Prostate gland (tissue), 2 donors: ENCODE measurements at regions not wholly inside any gene's neighbourhood (a gene's known extent, or its start where the extent isn't known, plus 50 kb on each side); places are given as distances from the start of the nearest gene placed in this dataset.

Experiments used
- DNase-seq: peaks from one replicate; pipeline ENCODE4 v3.0.0-alpha.2; 2019; ENCODE audit warnings: low spot score
- H3K27ac ChIP-seq, 2 donors: fragments of 200-600 bp; sonication (generic); 2 replicates each; pipeline ENCODE4 v1.5.1; 2017 to 2019
- H3K27me3 ChIP-seq: fragments of 200-600 bp; sonication (generic); replicated peaks from 2 replicates; pipeline ENCODE4 v1.5.1; 2019; ENCODE audit not compliant: insufficient read depth
- H3K36me3 ChIP-seq, 2 donors: fragments of 200-600 bp; sonication (generic); 1 replicate in 1 of 2; 2 replicates in 1 of 2; pipeline versions ENCODE4 v1.5.1 to v1.8.1; 2017 to 2019
- H3K4me1 ChIP-seq: fragments of 200-600 bp; sonication (generic); replicated peaks from 2 replicates; pipeline ENCODE4 v1.5.1; 2019
- H3K4me3 ChIP-seq, 2 donors: fragments of 200-600 bp; sonication (generic); 2 replicates each; pipeline ENCODE4 v1.5.1; 2017 to 2019
- H3K9me3 ChIP-seq: fragments of 200-600 bp; sonication (generic); 2 replicates; pipeline ENCODE4 v1.5.1; 2017
- POLR2A ChIP-seq: fragments of 450-650 bp; IDR thresholded peaks from one replicate; pipeline ENCODE4 v1.6.1; 2016; ENCODE audit warnings: antibody characterized with exemption, mild to moderate bottlenecking
- POLR2AphosphoS5 ChIP-seq: sonication (generic); formaldehyde crosslinking; IDR thresholded peaks from one replicate; pipeline ENCODE4 v1.6.1; 2017; ENCODE audit warnings: antibody characterized with exemption
- WGBS: methylation state at CpG from one replicate; pipeline ENCODE4 v1.1.5; 2018; 5-methylcytosine and 5-hydroxymethylcytosine counted together
- intact Hi-C: fragments of 100-400 bp; cut with DNase I; formaldehyde crosslinking; loops from one replicate; pipeline ENCODE4 v1.14.2; 2022
- TF ChIP-seq, protein P1 (sequence below), 4 experiments: fragments of 200-600 bp in 2 of 4; fragments of 450-650 bp in 2 of 4; sonication (generic) in 2 of 4; IDR thresholded peaks; 1 replicate in 3 of 4; 2 replicates in 1 of 4; pipeline ENCODE4 v1.5.1; 2016 to 2019; ENCODE audit warnings: antibody characterized with exemption in 4 of 4, mild to moderate bottlenecking in 2 of 4, moderate library complexity in 2 of 4

DNA sequence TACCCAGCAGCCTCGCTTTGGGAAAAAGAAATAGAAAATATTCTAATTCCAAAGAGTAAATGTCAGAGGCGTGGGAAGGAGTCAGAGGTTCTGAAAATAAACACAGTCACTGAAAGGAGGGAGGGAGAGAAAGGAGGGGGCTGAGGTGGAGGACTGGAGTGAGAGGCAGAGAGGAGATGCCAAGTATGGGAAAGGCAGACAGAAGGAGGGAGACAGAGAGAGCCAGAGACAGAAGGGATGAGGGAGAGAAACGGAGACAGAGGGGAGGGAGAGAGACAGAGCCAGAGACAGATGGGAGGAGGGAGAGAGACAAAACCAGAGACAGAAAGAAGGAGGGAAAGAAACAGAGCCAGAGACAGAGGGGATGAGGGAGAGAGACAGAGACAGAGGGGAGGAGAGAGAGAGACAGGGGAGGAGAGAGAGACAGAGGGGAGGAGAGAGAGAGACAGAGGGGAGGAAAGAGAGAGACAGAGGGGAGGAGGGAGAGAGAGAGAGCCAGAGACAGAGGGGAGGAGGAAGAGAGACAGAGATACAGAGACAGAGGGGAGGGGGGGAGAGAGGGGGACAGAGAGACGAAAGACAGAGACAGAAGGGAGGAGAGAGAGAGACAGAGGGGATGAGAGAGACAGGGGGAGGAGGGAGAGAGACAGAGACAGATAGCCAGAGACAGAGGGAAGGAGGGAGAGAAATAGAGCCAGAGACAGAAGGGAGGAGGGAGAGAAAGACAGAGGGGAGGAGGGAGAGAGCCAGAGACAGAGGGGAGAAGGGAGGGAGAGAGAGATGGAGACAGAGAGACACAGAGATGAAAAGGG, 525.5 kb downstream of the MATN1 start:
- no peak for DNase-seq
- H3K27ac ChIP-seq = no peak overlapping the region
- H3K4me3 ChIP-seq = no peak overlapping the region
- 17% methylated on average over 4 of the region's 4 CpGs for WGBS
- no peaks in the 10 kb centered on the region for H3K36me3 ChIP-seq
- no peaks in the 10 kb centered on the region for H3K27me3 ChIP-seq
- no peaks in the 10 kb centered on the region for H3K4me1 ChIP-seq
- TF ChIP-seq, protein P1, sequence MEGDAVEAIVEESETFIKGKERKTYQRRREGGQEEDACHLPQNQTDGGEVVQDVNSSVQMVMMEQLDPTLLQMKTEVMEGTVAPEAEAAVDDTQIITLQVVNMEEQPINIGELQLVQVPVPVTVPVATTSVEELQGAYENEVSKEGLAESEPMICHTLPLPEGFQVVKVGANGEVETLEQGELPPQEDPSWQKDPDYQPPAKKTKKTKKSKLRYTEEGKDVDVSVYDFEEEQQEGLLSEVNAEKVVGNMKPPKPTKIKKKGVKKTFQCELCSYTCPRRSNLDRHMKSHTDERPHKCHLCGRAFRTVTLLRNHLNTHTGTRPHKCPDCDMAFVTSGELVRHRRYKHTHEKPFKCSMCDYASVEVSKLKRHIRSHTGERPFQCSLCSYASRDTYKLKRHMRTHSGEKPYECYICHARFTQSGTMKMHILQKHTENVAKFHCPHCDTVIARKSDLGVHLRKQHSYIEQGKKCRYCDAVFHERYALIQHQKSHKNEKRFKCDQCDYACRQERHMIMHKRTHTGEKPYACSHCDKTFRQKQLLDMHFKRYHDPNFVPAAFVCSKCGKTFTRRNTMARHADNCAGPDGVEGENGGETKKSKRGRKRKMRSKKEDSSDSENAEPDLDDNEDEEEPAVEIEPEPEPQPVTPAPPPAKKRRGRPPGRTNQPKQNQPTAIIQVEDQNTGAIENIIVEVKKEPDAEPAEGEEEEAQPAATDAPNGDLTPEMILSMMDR (IDR thresholded peaks at IDR 0.05) = no peak
- no peak for TF ChIP-seq POLR2A
- TF ChIP-seq POLR2AphosphoS5 = no peak
- H3K9me3 ChIP-seq = no peaks in the 10 kb centered on the region
- intact Hi-C loops = no loop called here

DNA sequence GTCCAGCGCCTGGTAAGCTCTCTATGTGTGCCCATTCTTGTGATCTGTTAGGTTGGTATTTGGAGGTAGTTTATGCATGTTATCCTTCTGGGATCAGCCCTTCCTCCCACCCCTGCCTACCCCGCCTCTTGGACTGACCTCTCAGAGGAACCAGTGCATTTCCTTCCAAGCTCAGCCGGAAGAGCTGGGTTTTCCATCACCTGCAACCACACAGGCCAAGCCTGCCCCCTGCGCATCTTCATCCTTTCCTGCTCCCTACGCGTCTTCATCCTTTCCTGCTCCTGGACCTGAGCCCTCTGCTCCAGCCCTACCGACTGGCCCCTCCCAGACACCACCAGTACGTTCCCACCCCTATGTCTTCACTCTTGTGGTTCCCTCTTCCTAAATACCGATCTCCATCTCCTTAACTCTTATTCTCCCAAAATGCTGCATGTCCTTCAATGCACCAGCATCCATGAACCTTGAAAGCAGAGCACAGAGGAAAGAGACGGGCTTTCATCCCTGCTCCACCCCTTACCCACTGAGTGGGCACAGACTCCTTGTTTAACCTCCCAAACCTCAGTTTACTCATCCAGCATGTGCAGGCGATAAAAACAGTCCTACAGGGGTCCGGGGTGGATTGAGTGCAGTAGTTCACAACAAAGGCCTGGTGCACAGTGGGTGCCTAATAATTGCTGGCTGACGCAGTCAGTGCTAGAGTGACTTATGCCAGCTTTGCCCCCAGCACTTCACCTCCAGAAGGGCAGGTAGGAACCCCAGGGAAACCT, 526.3 kb downstream of the MATN1 start:
- Histone ChIP-seq H3K27ac (no peak overlapping the region), H3K9me3 (no peaks in the 10 kb centered on the region), H3K4me1 (no peaks in the 10 kb centered on the region), H3K27me3 (no peaks in the 10 kb centered on the region), H3K4me3 (no peak overlapping the region), H3K36me3 (no peaks in the 10 kb centered on the region)
- TF ChIP-seq POLR2AphosphoS5 (no peak), POLR2A (no peak)
- TF ChIP-seq, protein P1 (IDR thresholded peaks at IDR 0.05) = no peak
- intact Hi-C loops = no loop called here
- DNase-seq = no peak
- 52% methylated on average over 13 of the region's 13 CpGs for WGBS

DNA sequence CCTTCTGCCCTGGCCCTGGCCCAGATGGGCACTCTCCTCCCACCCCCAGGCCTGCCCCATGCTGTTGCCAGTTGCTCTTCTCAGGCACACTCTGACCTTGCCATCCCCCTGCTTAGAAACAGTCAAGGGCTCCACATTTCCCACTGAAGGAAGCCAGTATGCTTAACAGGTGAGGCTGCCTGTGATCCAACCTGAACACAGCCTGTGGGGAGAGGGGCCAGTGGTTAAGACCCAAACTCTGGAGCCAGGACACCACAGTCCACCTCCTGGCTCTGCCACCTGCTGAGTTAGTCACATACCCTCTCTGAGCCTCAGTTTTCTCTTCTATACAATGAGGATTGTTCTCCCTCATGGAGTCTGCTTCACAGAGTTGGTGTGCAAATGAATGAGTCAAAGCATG, 526.9 kb downstream of the MATN1 start:
- TF ChIP-seq POLR2AphosphoS5 (no peak), POLR2A (no peak)
- TF ChIP-seq, protein P1 (IDR thresholded peaks at IDR 0.05) = no peak
- Histone ChIP-seq H3K36me3 (no peaks in the 10 kb centered on the region), H3K27ac (no peak overlapping the region), H3K9me3 (no peaks in the 10 kb centered on the region), H3K4me3 (no peak overlapping the region), H3K4me1 (no peaks in the 10 kb centered on the region), H3K27me3 (no peaks in the 10 kb centered on the region)
- intact Hi-C loops = no loop called here
- no peak for DNase-seq

DNA sequence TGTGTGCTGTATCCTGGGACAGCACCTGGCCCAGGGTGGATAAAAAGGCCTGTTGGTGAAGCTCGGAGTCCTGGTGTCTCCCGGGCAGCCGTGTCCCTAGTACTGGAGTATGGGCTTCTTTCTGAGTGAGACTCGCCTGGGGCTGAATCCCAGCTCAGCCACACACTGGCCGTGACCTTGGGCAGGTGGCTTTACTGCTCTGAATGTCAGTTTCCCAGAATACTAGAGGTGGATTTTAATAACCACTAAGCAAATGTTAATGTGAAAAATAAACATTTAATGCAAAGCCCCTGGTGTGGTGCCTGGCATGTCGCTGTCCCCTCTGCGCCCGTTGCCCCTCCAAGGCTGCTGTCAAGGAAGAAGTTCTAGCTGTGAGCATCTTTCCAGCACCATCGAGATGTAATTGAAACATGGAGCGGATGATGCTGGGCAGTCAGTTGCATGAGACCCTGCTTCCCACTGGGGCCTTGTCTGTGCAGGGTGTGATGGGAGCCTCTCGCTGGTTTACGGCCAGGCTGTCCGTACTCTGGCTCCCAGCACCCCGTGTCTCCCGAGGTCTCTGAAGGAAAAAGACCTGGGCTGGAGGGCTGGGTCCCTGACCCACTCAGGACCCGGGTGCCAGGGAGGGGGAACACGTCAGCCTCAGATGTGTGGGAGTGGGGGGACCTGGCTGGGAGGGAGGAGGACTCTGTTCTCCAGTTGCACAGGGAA, 527.8 kb downstream of the MATN1 start:
- no peak overlapping the region for H3K4me3 ChIP-seq
- TF ChIP-seq, protein P1 (IDR thresholded peaks at IDR 0.05) = no peak
- TF ChIP-seq POLR2AphosphoS5 (no peak), POLR2A (no peak)
- no peaks in the 10 kb centered on the region for H3K4me1 ChIP-seq
- intact Hi-C loops = no loop called here
- 76% methylated on average over 17 of the region's 17 CpGs for WGBS
- H3K9me3 ChIP-seq = no peaks in the 10 kb centered on the region
- H3K27ac ChIP-seq = no peak overlapping the region
- H3K36me3 ChIP-seq = no peaks in the 10 kb centered on the region
- no peak for DNase-seq
- H3K27me3 ChIP-seq = no peaks in the 10 kb centered on the region
